ENCODE measurements at regions not wholly inside any gene's neighbourhood (a gene's known extent, or its start where the extent isn't known, plus 50 kb on each side); places are given as distances from the start of the nearest gene placed in this dataset.

GRCh38 chr6:167442796-167443680, 118.2 kb downstream of the TTLL2 start (continued):
- TF ChIP-seq ELK1 (IDR thresholded peaks at IDR 0.05; ENCODE audit: low read depth, low read length) (no peak), CHD2 (IDR thresholded peaks at IDR 0.05; ENCODE audit: low read length, partially characterized antibody) (no peak)

GRCh38 chr6:167444602-167445346, 119.9 kb downstream of the TTLL2 start:
- TF ChIP-seq PBX3 (IDR thresholded peaks at IDR 0.05) (no peak), CEBPB (IDR thresholded peaks at IDR 0.05) (no peak), ELK1 (IDR thresholded peaks at IDR 0.05; ENCODE audit: low read depth, low read length) (no peak), HMGXB4 (CRISPR knock-in tag; IDR thresholded peaks at IDR 0.05; ENCODE audit: borderline replicate concordance) (no peak), RCOR1 (IDR thresholded peaks at IDR 0.05; ENCODE audit: low read depth, low read length) (no peak), KDM5A (IDR thresholded peaks at IDR 0.05) (no peak), BHLHE40 (IDR thresholded peaks at IDR 0.05; ENCODE audit: low read depth, low read length) (no peak), NFE2L2 (conservative IDR thresholded peaks at IDR 0.05; ENCODE audit: low read length) (no peak), CTCF (IDR thresholded peaks at IDR 0.05) (no peak)
- Histone ChIP-seq H3K27ac (no peak overlapping the region), H3K4me1 (no peaks in the 10 kb centered on the region), H3K9me3 (no peaks in the 10 kb centered on the region), H3K4me2 (no peak overlapping the region), H3K4me3 (no peak overlapping the region)
- ATAC-seq, result no peak
- no peak for FAIRE-seq
- POLR2A ChIA-PET, result no interaction called here
- CTCF ChIA-PET, result no interaction called here
- 58% methylated on average over 7 of the region's 9 CpGs for WGBS (ENCODE audit: missing lambda C conversion rate)
- no peak for DNase-seq (ENCODE audit: low read depth in 1 of 2, low spot score in 1 of 2)

DNA sequence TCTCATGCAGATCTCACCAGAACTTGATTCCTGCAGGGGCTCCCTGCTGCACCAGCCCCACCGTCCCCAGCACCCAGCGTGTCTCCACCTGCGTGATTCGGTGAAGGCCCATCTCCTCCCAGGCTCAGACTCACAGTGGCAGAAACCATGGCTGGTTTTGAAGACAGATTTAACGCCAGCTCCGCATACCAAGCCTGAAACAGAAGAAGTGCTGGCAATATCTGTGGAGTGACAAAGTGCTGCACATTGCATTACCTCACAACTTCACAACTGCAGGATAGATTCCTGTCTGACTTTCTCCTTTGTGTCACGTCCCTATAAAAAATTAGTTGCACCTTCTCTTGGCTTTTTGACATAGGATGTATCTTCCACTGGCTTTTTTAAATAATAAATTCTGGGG, 120.7 kb downstream of the TTLL2 start:
- Histone ChIP-seq H3K4me1 (no peaks in the 10 kb centered on the region), H3K27ac (no peak overlapping the region), H3K9me3 (no peaks in the 10 kb centered on the region), H3K4me3 (no peak overlapping the region), H3K4me2 (no peak overlapping the region)
- ChIA-PET POLR2A (no interaction called here), CTCF (no interaction called here)
- 66% methylated on average over 4 of the region's 7 CpGs for whole genome bisulfite sequencing (ENCODE audit: missing lambda C conversion rate)
- DNase-seq (ENCODE audit: low read depth in 1 of 2, low spot score in 1 of 2) (no peak), FAIRE-seq (no peak), ATAC-seq (no peak)
- no peak for TF ChIP-seq SMC3 (IDR thresholded peaks at IDR 0.05)
- TF ChIP-seq JUNB (IDR thresholded peaks at IDR 0.05), result no peak
- TF ChIP-seq, protein P1, sequence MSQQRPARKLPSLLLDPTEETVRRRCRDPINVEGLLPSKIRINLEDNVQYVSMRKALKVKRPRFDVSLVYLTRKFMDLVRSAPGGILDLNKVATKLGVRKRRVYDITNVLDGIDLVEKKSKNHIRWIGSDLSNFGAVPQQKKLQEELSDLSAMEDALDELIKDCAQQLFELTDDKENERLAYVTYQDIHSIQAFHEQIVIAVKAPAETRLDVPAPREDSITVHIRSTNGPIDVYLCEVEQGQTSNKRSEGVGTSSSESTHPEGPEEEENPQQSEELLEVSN (IDR thresholded peaks at IDR 0.05; ENCODE audit: borderline replicate concordance, low read depth), result no peak
- TF ChIP-seq, protein P2, sequence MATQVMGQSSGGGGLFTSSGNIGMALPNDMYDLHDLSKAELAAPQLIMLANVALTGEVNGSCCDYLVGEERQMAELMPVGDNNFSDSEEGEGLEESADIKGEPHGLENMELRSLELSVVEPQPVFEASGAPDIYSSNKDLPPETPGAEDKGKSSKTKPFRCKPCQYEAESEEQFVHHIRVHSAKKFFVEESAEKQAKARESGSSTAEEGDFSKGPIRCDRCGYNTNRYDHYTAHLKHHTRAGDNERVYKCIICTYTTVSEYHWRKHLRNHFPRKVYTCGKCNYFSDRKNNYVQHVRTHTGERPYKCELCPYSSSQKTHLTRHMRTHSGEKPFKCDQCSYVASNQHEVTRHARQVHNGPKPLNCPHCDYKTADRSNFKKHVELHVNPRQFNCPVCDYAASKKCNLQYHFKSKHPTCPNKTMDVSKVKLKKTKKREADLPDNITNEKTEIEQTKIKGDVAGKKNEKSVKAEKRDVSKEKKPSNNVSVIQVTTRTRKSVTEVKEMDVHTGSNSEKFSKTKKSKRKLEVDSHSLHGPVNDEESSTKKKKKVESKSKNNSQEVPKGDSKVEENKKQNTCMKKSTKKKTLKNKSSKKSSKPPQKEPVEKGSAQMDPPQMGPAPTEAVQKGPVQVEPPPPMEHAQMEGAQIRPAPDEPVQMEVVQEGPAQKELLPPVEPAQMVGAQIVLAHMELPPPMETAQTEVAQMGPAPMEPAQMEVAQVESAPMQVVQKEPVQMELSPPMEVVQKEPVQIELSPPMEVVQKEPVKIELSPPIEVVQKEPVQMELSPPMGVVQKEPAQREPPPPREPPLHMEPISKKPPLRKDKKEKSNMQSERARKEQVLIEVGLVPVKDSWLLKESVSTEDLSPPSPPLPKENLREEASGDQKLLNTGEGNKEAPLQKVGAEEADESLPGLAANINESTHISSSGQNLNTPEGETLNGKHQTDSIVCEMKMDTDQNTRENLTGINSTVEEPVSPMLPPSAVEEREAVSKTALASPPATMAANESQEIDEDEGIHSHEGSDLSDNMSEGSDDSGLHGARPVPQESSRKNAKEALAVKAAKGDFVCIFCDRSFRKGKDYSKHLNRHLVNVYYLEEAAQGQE (IDR thresholded peaks at IDR 0.05), result no peak
- TF ChIP-seq ESRRA (IDR thresholded peaks at IDR 0.05; ENCODE audit: borderline replicate concordance, low read length), result no peak
- TF ChIP-seq JUN (IDR thresholded peaks at IDR 0.05), result no peak
- no peak for TF ChIP-seq ZC3H11A (IDR thresholded peaks at IDR 0.05)
- TF ChIP-seq EHMT2 (IDR thresholded peaks at IDR 0.05; ENCODE audit: low read depth), result no peak
- TF ChIP-seq RCOR1 (IDR thresholded peaks at IDR 0.05; ENCODE audit: low read depth, low read length), result no peak
- TF ChIP-seq SREBF2 (IDR thresholded peaks at IDR 0.05), result no peak
- TF ChIP-seq HOXA7 (CRISPR knock-in tag; IDR thresholded peaks at IDR 0.05), result no peak
- TF ChIP-seq MAZ (IDR thresholded peaks at IDR 0.05; ENCODE audit: borderline replicate concordance, low read depth, low read length), result no peak

All from A549 (cell line).